ENCODE measurements at regions not wholly inside any gene's neighbourhood (a gene's known extent, or its start where the extent isn't known, plus 50 kb on each side); places are given as distances from the start of the nearest gene placed in this dataset.

GRCh38 chr7:17700138-17700537, 240.2 kb downstream of the SNX13 start:
- CTCF ChIA-PET = no interaction called here
- DNase-seq (ENCODE audit: low spot score) = no peak
- TF ChIP-seq CTCF (conservative IDR thresholded peaks at IDR 0.05; ENCODE audit: low read depth, low read length) (no peak), EZH2 (IDR thresholded peaks at IDR 0.05; ENCODE audit: borderline replicate concordance, low read depth, low read length, poor library complexity, severe bottlenecking) (no peak)

GRCh38 chr7:17706275-17706674, 234.0 kb downstream of the SNX13 start:
- TF ChIP-seq CTCF (conservative IDR thresholded peaks at IDR 0.05; ENCODE audit: low read depth, low read length) (no peak), EZH2 (IDR thresholded peaks at IDR 0.05; ENCODE audit: borderline replicate concordance, low read depth, low read length, poor library complexity, severe bottlenecking) (no peak)
- no peaks in the 10 kb centered on the region for H3K36me3 ChIP-seq (ENCODE audit: insufficient read depth, low read length, poor library complexity, severe bottlenecking)
- ChIA-PET POLR2A (ENCODE audit: low non-redundant PET) (no interaction called here), CTCF (interaction anchor here (0.8 to 1.1 kb wide), 3 partner anchors 639 to 642 kb away, joined by 3 to 10 read pairs (median 4); no protein-coding TSS in a partner anchor)
- peaks cover 12% of the 10 kb centered on the region for H3K27me3 ChIP-seq (replicated peaks; ENCODE audit: insufficient read depth, low read depth, low read length, poor library complexity)
- intact Hi-C loops (cut with micrococcal nuclease; ENCODE audit: unreplicated experiment) = loop anchor here (2.0 to 10.0 kb wide), 3 partner anchors 63 to 869 kb away; no protein-coding TSS in a partner anchor
- H3K9me3 ChIP-seq (ENCODE audit: low read depth, low read length, poor library complexity, severe bottlenecking) = no peaks in the 10 kb centered on the region
- no TSS peak for BruUV-seq (replicated peaks)
- H3K27ac ChIP-seq (ENCODE audit: low read depth, low read length, poor library complexity, severe bottlenecking) = no peak overlapping the region
- H3K4me1 ChIP-seq (ENCODE audit: insufficient read depth, low read length, poor library complexity, severe bottlenecking) = no peaks in the 10 kb centered on the region
- DNase-seq (ENCODE audit: low spot score) = no peak
- H3K4me3 ChIP-seq (ENCODE audit: low read depth, low read length, poor library complexity, severe bottlenecking) = no peak overlapping the region

More at GRCh38 chr7:17700138-17700537, 240.2 kb downstream of the SNX13 start:
- Histone ChIP-seq H3K36me3 (ENCODE audit: insufficient read depth, low read length, poor library complexity, severe bottlenecking) (no peaks in the 10 kb centered on the region), H3K9me3 (ENCODE audit: low read depth, low read length, poor library complexity, severe bottlenecking) (peaks cover 15% of the 10 kb centered on the region), H3K4me3 (ENCODE audit: low read depth, low read length, poor library complexity, severe bottlenecking) (no peak overlapping the region), H3K27me3 (replicated peaks; ENCODE audit: insufficient read depth, low read depth, low read length, poor library complexity) (no peaks in the 10 kb centered on the region), H3K27ac (ENCODE audit: low read depth, low read length, poor library complexity, severe bottlenecking) (no peak overlapping the region), H3K4me1 (ENCODE audit: insufficient read depth, low read length, poor library complexity, severe bottlenecking) (no peaks in the 10 kb centered on the region)
- intact Hi-C loops (cut with micrococcal nuclease; ENCODE audit: unreplicated experiment) = loop anchor here (10.0 kb wide), 1 partner anchor 875 kb away; no protein-coding TSS in a partner anchor
- POLR2A ChIA-PET (ENCODE audit: low non-redundant PET) = no interaction called here
- no TSS peak for BruUV-seq (replicated peaks)

GRCh38 chr7:17706734-17707133, 233.6 kb downstream of the SNX13 start:
- Histone ChIP-seq H3K9me3 (ENCODE audit: low read depth, low read length, poor library complexity, severe bottlenecking) (no peaks in the 10 kb centered on the region), H3K4me1 (ENCODE audit: insufficient read depth, low read length, poor library complexity, severe bottlenecking) (no peaks in the 10 kb centered on the region), H3K4me3 (ENCODE audit: low read depth, low read length, poor library complexity, severe bottlenecking) (no peak overlapping the region), H3K27ac (ENCODE audit: low read depth, low read length, poor library complexity, severe bottlenecking) (no peak overlapping the region), H3K36me3 (ENCODE audit: insufficient read depth, low read length, poor library complexity, severe bottlenecking) (no peaks in the 10 kb centered on the region), H3K27me3 (replicated peaks; ENCODE audit: insufficient read depth, low read depth, low read length, poor library complexity) (peaks cover 12% of the 10 kb centered on the region)
- peak; percentile 78 for DNase-seq (ENCODE audit: low spot score)
- CTCF ChIA-PET = interaction anchor here (0.6 to 1.1 kb wide), 5 partner anchors 63 to 1120 kb away, joined by 3 to 10 read pairs (median 4); no protein-coding TSS in a partner anchor
- TF ChIP-seq EZH2 (IDR thresholded peaks at IDR 0.05; ENCODE audit: borderline replicate concordance, low read depth, low read length, poor library complexity, severe bottlenecking) (no peak), CTCF (conservative IDR thresholded peaks at IDR 0.05; ENCODE audit: low read depth, low read length) (peak; percentile 77)
- BruUV-seq (replicated peaks) = no TSS peak
- intact Hi-C loops (cut with micrococcal nuclease; ENCODE audit: unreplicated experiment) = loop anchor here (2.0 to 10.0 kb wide), 3 partner anchors 62 to 868 kb away; no protein-coding TSS in a partner anchor
- POLR2A ChIA-PET (ENCODE audit: low non-redundant PET) = interaction anchor here (0.6 kb wide), 1 partner anchor 11 kb away, joined by 5 read pairs; no protein-coding TSS in a partner anchor
